ENCODE measurements at regions not wholly inside any gene's neighbourhood (a gene's known extent, or its start where the extent isn't known, plus 50 kb on each side); places are given as distances from the start of the nearest gene placed in this dataset.

GRCh38 chr9:18421391-18421790, 52.6 kb upstream of the ADAMTSL1 start:
- no peak overlapping the region for H3K4me3 Mint-ChIP-seq (ENCODE audit: unreplicated experiment)
- no peak for TF ChIP-seq CTCF (IDR thresholded peaks at IDR 0.05)
- no peak for DNase-seq (ENCODE audit: low spot score)
- no peaks in the 10 kb centered on the region for H3K27me3 Mint-ChIP-seq (ENCODE audit: low read depth)
- H3K9me3 Mint-ChIP-seq (ENCODE audit: low read depth), result no peaks in the 10 kb centered on the region
- no peaks in the 10 kb centered on the region for H3K36me3 Mint-ChIP-seq (ENCODE audit: low read depth)
- H3K4me1 Mint-ChIP-seq (ENCODE audit: low read depth), result no peaks in the 10 kb centered on the region
- no peak overlapping the region for H3K27ac Mint-ChIP-seq (ENCODE audit: unreplicated experiment)

DNA sequence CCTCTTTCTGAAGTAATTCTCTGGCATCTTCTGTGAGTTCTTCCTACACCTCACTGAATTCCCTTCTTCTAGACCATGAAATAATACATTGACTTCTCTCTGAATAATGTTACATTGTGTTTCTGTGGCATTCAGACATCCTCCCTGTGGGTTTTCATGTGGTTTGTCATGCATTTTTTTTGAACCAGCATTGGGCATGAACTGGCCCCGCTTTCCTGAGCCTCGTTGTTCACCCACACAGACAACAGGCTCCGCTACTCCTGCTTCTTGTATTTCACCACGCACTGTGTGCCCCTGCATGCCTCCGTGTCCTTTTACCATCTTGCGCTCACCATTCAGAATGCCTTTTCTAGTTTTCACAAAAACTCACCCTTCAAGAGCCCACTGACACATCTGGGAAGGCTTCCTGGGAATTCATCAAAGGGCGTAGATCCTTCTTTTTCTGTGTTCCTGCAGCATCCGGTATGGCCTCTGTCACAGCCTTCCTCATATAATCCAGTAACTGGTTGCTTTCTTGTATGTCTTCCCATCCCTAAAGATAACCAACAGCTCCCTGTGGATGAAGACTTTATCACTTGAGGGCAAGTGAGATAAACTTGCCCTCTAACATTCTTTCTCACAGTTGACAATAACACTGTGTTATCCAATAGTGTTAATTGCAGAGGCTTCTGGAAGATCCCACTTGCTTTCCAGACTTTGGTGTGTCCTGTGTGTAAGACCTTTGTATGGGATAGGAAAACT, 51.5 kb upstream of the ADAMTSL1 start:
- Mint-ChIP-seq H3K4me1 (ENCODE audit: low read depth) (no peaks in the 10 kb centered on the region), H3K9me3 (ENCODE audit: low read depth) (no peaks in the 10 kb centered on the region), H3K27me3 (ENCODE audit: low read depth) (no peaks in the 10 kb centered on the region), H3K4me3 (ENCODE audit: unreplicated experiment) (no peak overlapping the region), H3K27ac (ENCODE audit: unreplicated experiment) (no peak overlapping the region), H3K36me3 (ENCODE audit: low read depth) (no peaks in the 10 kb centered on the region)
- no peak for TF ChIP-seq CTCF (IDR thresholded peaks at IDR 0.05)
- no peak for DNase-seq (ENCODE audit: low spot score)

DNA sequence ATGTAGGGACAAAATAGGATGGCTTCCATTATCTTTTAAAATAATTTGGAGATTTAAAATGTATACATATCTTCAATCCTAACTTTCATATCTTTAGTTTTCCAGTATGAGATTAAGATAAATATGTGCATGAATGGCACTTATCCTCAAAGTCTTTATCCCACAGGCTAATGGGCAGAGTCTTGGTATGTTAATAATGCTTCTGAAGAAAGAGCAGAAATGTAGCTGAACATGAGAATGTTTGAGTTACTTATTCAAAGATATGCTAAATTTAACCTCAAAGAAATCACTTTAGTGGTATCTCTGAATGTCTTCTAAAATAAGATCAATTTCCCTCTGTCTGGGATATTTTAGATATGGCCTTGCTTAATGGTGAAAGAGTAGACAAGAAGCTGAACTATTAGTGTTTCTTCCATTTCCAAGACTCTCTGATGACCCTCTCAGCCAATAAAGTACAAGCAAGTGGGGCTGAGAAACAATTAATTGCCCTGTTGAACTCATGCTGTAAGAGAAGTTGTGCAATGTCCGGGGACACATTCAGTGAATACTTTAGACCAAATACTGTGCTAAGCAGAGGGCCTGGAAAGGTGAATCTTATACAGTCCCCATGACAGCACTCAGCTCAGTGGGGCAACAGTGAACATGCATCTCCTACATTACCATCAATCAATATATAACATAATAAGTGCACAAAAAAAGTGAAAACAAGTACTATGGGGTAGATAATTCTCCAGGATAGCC, 50.0 kb upstream of the ADAMTSL1 start:
- Mint-ChIP-seq H3K4me1 (ENCODE audit: low read depth) (no peaks in the 10 kb centered on the region), H3K4me3 (ENCODE audit: unreplicated experiment) (no peak overlapping the region), H3K9me3 (ENCODE audit: low read depth) (no peaks in the 10 kb centered on the region), H3K36me3 (ENCODE audit: low read depth) (no peaks in the 10 kb centered on the region), H3K27ac (ENCODE audit: unreplicated experiment) (no peak overlapping the region), H3K27me3 (ENCODE audit: low read depth) (no peaks in the 10 kb centered on the region)
- no peak for TF ChIP-seq CTCF (IDR thresholded peaks at IDR 0.05)
- no peak for DNase-seq (ENCODE audit: low spot score)
